ENCODE measurements at regions not wholly inside any gene's neighbourhood (a gene's known extent, or its start where the extent isn't known, plus 50 kb on each side); places are given as distances from the start of the nearest gene placed in this dataset.

DNA sequence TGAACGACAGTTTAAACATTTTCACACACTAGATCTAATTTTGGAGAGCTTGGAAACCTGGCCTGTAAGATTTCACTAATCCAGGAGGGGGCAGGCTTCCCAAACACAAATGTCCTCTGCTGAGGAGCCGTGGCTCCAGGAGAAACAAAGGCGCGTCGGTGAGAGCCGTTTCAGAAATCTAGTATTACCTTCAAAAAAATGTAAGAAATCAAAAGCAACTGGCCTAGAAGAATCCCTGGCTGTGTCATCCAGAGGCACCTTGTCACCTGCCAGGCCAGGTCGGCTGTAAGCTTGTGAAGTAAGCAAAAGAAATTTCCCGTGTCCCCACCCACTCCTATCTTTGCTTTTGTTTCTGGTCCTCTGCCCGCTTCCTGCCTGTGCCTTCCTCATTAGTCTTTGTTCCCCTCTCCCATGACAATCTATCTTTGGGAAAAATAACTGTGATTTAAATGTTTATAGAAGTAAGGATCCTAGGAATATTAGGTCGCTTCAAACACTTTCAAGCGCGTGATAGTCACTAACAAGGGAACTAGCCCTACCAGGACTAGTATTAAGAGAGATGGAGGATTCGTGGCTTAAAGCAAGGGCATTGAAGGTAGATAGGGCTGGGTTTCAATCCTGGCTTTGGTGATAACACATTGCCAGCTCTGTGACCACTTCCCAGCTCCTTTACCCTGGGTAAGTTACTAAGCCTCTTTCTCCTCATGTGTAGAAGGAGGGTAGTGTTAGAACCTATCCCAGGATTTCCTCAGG lies 99.5 kb upstream of the STK39 start:
- peak; percentile 64 for DNase-seq (ENCODE audit: low spot score)
- in situ Hi-C loops (cut with MboI; ENCODE audit: low sequenced_read_pairs, unreplicated experiment), result loop anchor here (5.0 to 10.0 kb wide), 2 partner anchors 358 to 570 kb away; no protein-coding TSS in a partner anchor
- TF ChIP-seq, protein P1, sequence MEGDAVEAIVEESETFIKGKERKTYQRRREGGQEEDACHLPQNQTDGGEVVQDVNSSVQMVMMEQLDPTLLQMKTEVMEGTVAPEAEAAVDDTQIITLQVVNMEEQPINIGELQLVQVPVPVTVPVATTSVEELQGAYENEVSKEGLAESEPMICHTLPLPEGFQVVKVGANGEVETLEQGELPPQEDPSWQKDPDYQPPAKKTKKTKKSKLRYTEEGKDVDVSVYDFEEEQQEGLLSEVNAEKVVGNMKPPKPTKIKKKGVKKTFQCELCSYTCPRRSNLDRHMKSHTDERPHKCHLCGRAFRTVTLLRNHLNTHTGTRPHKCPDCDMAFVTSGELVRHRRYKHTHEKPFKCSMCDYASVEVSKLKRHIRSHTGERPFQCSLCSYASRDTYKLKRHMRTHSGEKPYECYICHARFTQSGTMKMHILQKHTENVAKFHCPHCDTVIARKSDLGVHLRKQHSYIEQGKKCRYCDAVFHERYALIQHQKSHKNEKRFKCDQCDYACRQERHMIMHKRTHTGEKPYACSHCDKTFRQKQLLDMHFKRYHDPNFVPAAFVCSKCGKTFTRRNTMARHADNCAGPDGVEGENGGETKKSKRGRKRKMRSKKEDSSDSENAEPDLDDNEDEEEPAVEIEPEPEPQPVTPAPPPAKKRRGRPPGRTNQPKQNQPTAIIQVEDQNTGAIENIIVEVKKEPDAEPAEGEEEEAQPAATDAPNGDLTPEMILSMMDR (IDR thresholded peaks at IDR 0.05; ENCODE audit: borderline replicate concordance, control extremely low read depth, extremely low read depth, insufficient read depth, missing control alignments), result peak; percentile 53

DNA sequence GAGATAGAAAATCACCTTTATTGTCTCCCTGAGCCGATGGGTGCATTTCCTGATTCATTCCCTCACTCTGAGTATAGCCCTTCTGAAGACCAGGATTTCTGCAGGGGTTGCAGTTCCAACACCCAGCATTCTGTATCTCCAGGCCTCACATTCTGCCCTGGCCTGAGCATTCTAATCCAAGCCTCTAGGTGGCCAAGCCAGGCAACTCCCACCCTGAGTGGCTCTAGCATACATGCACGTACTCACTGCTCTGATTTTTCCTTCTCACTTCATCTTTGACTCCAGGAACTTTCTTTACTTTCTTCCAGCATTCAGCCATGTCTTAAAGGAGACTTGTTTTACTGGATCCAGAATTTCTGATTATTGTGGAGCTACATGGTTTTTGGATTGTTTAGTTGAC lies 100.7 kb upstream of the STK39 start:
- DNase-seq (ENCODE audit: low spot score), result peak; percentile 30
- in situ Hi-C loops (cut with MboI; ENCODE audit: low sequenced_read_pairs, unreplicated experiment), result loop anchor here (5.0 to 10.0 kb wide), 2 partner anchors 357 to 569 kb away; no protein-coding TSS in a partner anchor
- TF ChIP-seq, protein P1 (IDR thresholded peaks at IDR 0.05; ENCODE audit: borderline replicate concordance, control extremely low read depth, extremely low read depth, insufficient read depth, missing control alignments), result peak; percentile 36

- DNase-seq (ENCODE audit: low spot score), result no peak
- TF ChIP-seq, protein P1 (IDR thresholded peaks at IDR 0.05; ENCODE audit: borderline replicate concordance, control extremely low read depth, extremely low read depth, insufficient read depth, missing control alignments), result no peak
- in situ Hi-C loops (cut with MboI; ENCODE audit: low sequenced_read_pairs, unreplicated experiment), result no loop called here
Measured at GRCh38 chr2:168350380-168350779, 103.0 kb upstream of the STK39 start.

GRCh38 chr2:168353251-168353650 lies 102.8 kb upstream of the CERS6 start:
- no peak for DNase-seq (ENCODE audit: low spot score)
- in situ Hi-C loops (cut with MboI; ENCODE audit: low sequenced_read_pairs, unreplicated experiment), result no loop called here
- TF ChIP-seq, protein P1 (IDR thresholded peaks at IDR 0.05; ENCODE audit: borderline replicate concordance, control extremely low read depth, extremely low read depth, insufficient read depth, missing control alignments), result no peak

DNA sequence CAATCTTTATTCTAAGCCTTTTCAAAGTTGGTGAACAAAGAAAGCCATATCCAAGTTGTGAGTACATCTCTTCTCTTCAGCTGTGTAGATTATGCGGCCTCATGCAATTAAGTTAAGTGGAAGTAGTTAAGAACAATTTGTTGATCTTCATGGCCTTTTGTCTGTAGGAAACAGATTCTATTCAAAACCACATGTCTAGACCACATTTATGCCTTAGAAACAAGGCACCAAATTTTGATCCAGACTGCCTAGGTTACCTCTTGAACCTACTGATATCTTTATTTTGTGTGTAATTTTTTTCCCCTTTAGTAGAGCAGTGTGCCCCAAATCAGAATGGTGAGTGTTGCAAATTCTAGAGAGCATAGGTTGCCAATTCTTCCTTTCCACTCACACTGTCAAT lies 101.6 kb upstream of the CERS6 start:
- TF ChIP-seq, protein P1 (IDR thresholded peaks at IDR 0.05; ENCODE audit: borderline replicate concordance, control extremely low read depth, extremely low read depth, insufficient read depth, missing control alignments), result no peak
- in situ Hi-C loops (cut with MboI; ENCODE audit: low sequenced_read_pairs, unreplicated experiment), result no loop called here
- DNase-seq (ENCODE audit: low spot score), result no peak

GRCh38 chr2:168355121-168355520 lies 101.0 kb upstream of the CERS6 start:
- in situ Hi-C loops (cut with MboI; ENCODE audit: low sequenced_read_pairs, unreplicated experiment), result no loop called here
- no peak for DNase-seq (ENCODE audit: low spot score)
- TF ChIP-seq, protein P1 (IDR thresholded peaks at IDR 0.05; ENCODE audit: borderline replicate concordance, control extremely low read depth, extremely low read depth, insufficient read depth, missing control alignments), result no peak

Data from GM13976 (cell line).